A673 (cell line): ENCODE measurements at regions not wholly inside any gene's neighbourhood (a gene's known extent, or its start where the extent isn't known, plus 50 kb on each side); places are given as distances from the start of the nearest gene placed in this dataset.

Experiments used
- BruUV-seq: library from RNA; stranded (reverse); fragments of 400-500 nt; replicated peaks from 2 replicates; lab custom pipeline; 2021; lab: Mats Ljungman, UMichigan
- CTCF ChIA-PET: fragments of 300-600 bp; sonication (Branson Sonifier 250); formaldehyde crosslinking; loops from one replicate; lab custom pipeline; 2022; ENCODE audit warnings: antibody characterized with exemption; lab: Charles Lee
- POLR2A ChIA-PET: fragments of 300-600 bp; sonication (Branson Sonifier 250); formaldehyde crosslinking; loops from one replicate; lab custom pipeline; 2022; ENCODE audit warnings: antibody characterized with exemption; ENCODE audit not compliant: low non-redundant PET; lab: Charles Lee
- DNase-seq: peaks from one replicate; pipeline ENCODE4 v3.0.0-alpha.2; 2015; ENCODE audit warnings: low spot score
- H3K27ac ChIP-seq: fragments of 200-600 bp; sonication (generic); 2 replicates; pipeline ENCODE4 v1.5.1; 2016; ENCODE audit warnings: mixed run types, low read depth, mild to moderate bottlenecking, mixed read lengths, antibody characterized with exemption, low read length; ENCODE audit not compliant: poor library complexity, severe bottlenecking
- H3K27me3 ChIP-seq: fragments of 200-600 bp; sonication (generic); replicated peaks from 2 replicates; pipeline ENCODE4 v1.6.1; 2017; ENCODE audit warnings: mixed run types, low read depth, mild to moderate bottlenecking, mixed read lengths, antibody characterized with exemption, low read length; ENCODE audit not compliant: insufficient read depth, poor library complexity
- H3K36me3 ChIP-seq: fragments of 200-600 bp; sonication (generic); 2 replicates; pipeline ENCODE4 v1.6.1; 2016; ENCODE audit warnings: mixed run types, mild to moderate bottlenecking, mixed read lengths, antibody characterized with exemption, low read length; ENCODE audit not compliant: insufficient read depth, poor library complexity, severe bottlenecking
- H3K4me1 ChIP-seq: fragments of 200-600 bp; sonication (generic); 2 replicates; pipeline ENCODE4 v1.6.1; 2017; ENCODE audit warnings: mixed run types, mild to moderate bottlenecking, mixed read lengths, antibody characterized with exemption, low read length; ENCODE audit not compliant: insufficient read depth, poor library complexity, severe bottlenecking
- H3K4me3 ChIP-seq: fragments of 200-600 bp; sonication (generic); 2 replicates; pipeline ENCODE4 v1.5.1; 2016; ENCODE audit warnings: low read depth, mixed run types, mild to moderate bottlenecking, mixed read lengths, low read length; ENCODE audit not compliant: poor library complexity, severe bottlenecking
- H3K9me3 ChIP-seq: fragments of 200-600 bp; sonication (generic); 2 replicates; pipeline ENCODE4 v1.6.1; 2016; ENCODE audit warnings: mixed run types, low read depth, mild to moderate bottlenecking, mixed read lengths, antibody characterized with exemption, low read length; ENCODE audit not compliant: poor library complexity, severe bottlenecking
- CTCF ChIP-seq: fragments of 300-800, 200-600 bp; sonication (generic); conservative IDR thresholded peaks from 2 replicates; pipeline ENCODE4 v1.5.1; 2017; ENCODE audit warnings: low read depth, mild to moderate bottlenecking, antibody characterized with exemption, low read length, moderate library complexity, mixed read lengths
- EZH2 ChIP-seq: fragments of 200-600 bp; sonication (generic); IDR thresholded peaks from 2 replicates; pipeline ENCODE4 v1.6.1; 2017; ENCODE audit warnings: borderline replicate concordance, low read depth, mild to moderate bottlenecking, mixed read lengths, antibody characterized with exemption, low read length; ENCODE audit not compliant: poor library complexity, severe bottlenecking
- intact Hi-C: fragments of 100-400 bp; cut with micrococcal nuclease; formaldehyde crosslinking; loops from one replicate; pipeline ENCODE4 v1.10.0; 2022; ENCODE audit not compliant: unreplicated experiment

GRCh38 chr12:105986779-105987684 is 151.7 kb downstream of the NUAK1 start:
- Histone ChIP-seq H3K4me3 (no peak overlapping the region), H3K9me3 (no peaks in the 10 kb centered on the region), H3K36me3 (no peaks in the 10 kb centered on the region), H3K27ac (no peak overlapping the region), H3K27me3 (no peaks in the 10 kb centered on the region), H3K4me1 (no peaks in the 10 kb centered on the region)
- ChIA-PET POLR2A (no interaction called here), CTCF (no interaction called here)
- intact Hi-C loops = no loop called here
- no peak for DNase-seq
- TF ChIP-seq CTCF (no peak), EZH2 (no peak)
- BruUV-seq = no TSS peak

- BruUV-seq = no TSS peak
- H3K9me3 ChIP-seq = no peaks in the 10 kb centered on the region
- intact Hi-C loops = no loop called here
- no peak for TF ChIP-seq CTCF
- TF ChIP-seq EZH2 = no peak
- POLR2A ChIA-PET = no interaction called here
- CTCF ChIA-PET = no interaction called here
- no peak overlapping the region for H3K4me3 ChIP-seq
- no peaks in the 10 kb centered on the region for H3K4me1 ChIP-seq
- DNase-seq = no peak
- H3K36me3 ChIP-seq = no peaks in the 10 kb centered on the region
- no peak overlapping the region for H3K27ac ChIP-seq
- H3K27me3 ChIP-seq = peaks cover 4% of the 10 kb centered on the region
Observed at GRCh38 chr12:105987685-105988035, 151.1 kb downstream of the NUAK1 start.

GRCh38 chr12:105992849-105993740 is 145.7 kb downstream of the NUAK1 start:
- H3K27ac ChIP-seq = no peak overlapping the region
- peak; percentile 13 for DNase-seq
- TF ChIP-seq CTCF (no peak), EZH2 (no peak)
- ChIA-PET CTCF (no interaction called here), POLR2A (no interaction called here)
- H3K4me3 ChIP-seq = no peak overlapping the region
- intact Hi-C loops = no loop called here
- no TSS peak for BruUV-seq
- H3K27me3 ChIP-seq = peaks cover 6% of the 10 kb centered on the region
- H3K9me3 ChIP-seq = no peaks in the 10 kb centered on the region
- H3K36me3 ChIP-seq = no peaks in the 10 kb centered on the region
- H3K4me1 ChIP-seq = no peaks in the 10 kb centered on the region
